Liver (tissue), 8 donors: ENCODE measurements at regions not wholly inside any gene's neighbourhood (a gene's known extent, or its start where the extent isn't known, plus 50 kb on each side); places are given as distances from the start of the nearest gene placed in this dataset.

Experiments used
- DNase-seq: peaks from one replicate; pipeline ENCODE4 v3.0.0-alpha.2; 2017; ENCODE audit warnings: low spot score
- H3K27ac ChIP-seq, 2 donors: one replicate each; pipeline ENCODE4 v1.7.0; 2013; ENCODE audit warnings: inconsistent platforms in 2 of 2, low read length in 2 of 2, control low read depth in 1 of 2, low read depth in 1 of 2, mild to moderate bottlenecking in 1 of 2
- H3K27me3 ChIP-seq, 4 donors: one replicate each; pipeline versions ENCODE4 v1.6.1 to v1.7.0; 2013; ENCODE audit warnings: low read length in 3 of 4, inconsistent platforms in 1 of 4, mild to moderate bottlenecking in 1 of 4, moderate library complexity in 1 of 4; ENCODE audit not compliant: control insufficient read depth in 4 of 4, insufficient read depth in 4 of 4
- H3K36me3 ChIP-seq, 4 donors: one replicate each; pipeline versions ENCODE4 v1.6.1 to v1.7.0; 2013; ENCODE audit warnings: low read length in 3 of 4, mild to moderate bottlenecking in 3 of 4, low read depth in 1 of 4, moderate library complexity in 1 of 4; ENCODE audit not compliant: control insufficient read depth in 4 of 4, insufficient read depth in 3 of 4
- H3K4me1 ChIP-seq, 4 donors: one replicate each; pipeline versions ENCODE4 v1.6.1 to v1.7.0; 2013; ENCODE audit warnings: low read length in 3 of 4, mild to moderate bottlenecking in 3 of 4, moderate library complexity in 1 of 4; ENCODE audit not compliant: control insufficient read depth in 4 of 4, insufficient read depth in 4 of 4
- H3K4me3 ChIP-seq, 3 donors: one replicate each; pipeline versions ENCODE4 v1.6.1 to v1.7.0; 2013; ENCODE audit warnings: low read length in 3 of 3, control low read depth in 1 of 3, low read depth in 1 of 3, mild to moderate bottlenecking in 1 of 3
- H3K9ac ChIP-seq, 2 donors: one replicate each; pipeline ENCODE4 v1.7.0; 2013; ENCODE audit warnings: low read length in 2 of 2, mild to moderate bottlenecking in 2 of 2, moderate library complexity in 2 of 2, control low read depth in 1 of 2, low read depth in 1 of 2
- H3K9me3 ChIP-seq, 4 donors: one replicate each; pipeline versions ENCODE4 v1.6.1 to v1.7.0; 2013; ENCODE audit warnings: low read length in 3 of 4; ENCODE audit not compliant: control insufficient read depth in 4 of 4
- ATF3 ChIP-seq: IDR thresholded peaks from 2 replicates; pipeline ENCODE4 v1.6.1; 2016; ENCODE audit warnings: antibody characterized with exemption
- CTCF ChIP-seq: fragments of 150-350 bp; IDR thresholded peaks from 2 replicates; pipeline ENCODE4 v1.5.1; 2017; ENCODE audit warnings: improper control_type of control experiment, low read depth, low read length; ENCODE audit not compliant: missing input control
- EGR1 ChIP-seq, 2 donors: IDR thresholded peaks; 2 replicates each; pipeline ENCODE4 v1.6.1; 2016 to 2018; ENCODE audit warnings: antibody characterized with exemption in 2 of 2, low read depth in 2 of 2
- FOXA1 ChIP-seq: IDR thresholded peaks from 2 replicates; pipeline ENCODE4 v1.6.1; 2016; ENCODE audit warnings: antibody characterized with exemption
- GABPA ChIP-seq, 2 donors: IDR thresholded peaks in 1 of 2; conservative IDR thresholded peaks in 1 of 2; 2 replicates each; pipeline ENCODE4 v1.6.1; 2016; ENCODE audit warnings: antibody characterized with exemption in 2 of 2, mild to moderate bottlenecking in 1 of 2, moderate library complexity in 1 of 2
- HNF4G ChIP-seq: IDR thresholded peaks from 2 replicates; pipeline ENCODE4 v1.6.1; 2016; ENCODE audit warnings: antibody characterized with exemption
- MAX ChIP-seq: IDR thresholded peaks from 2 replicates; pipeline ENCODE4 v1.6.1; 2016; ENCODE audit warnings: antibody characterized with exemption
- NR2F2 ChIP-seq: IDR thresholded peaks from 2 replicates; pipeline ENCODE4 v1.6.1; 2016; ENCODE audit warnings: antibody characterized with exemption
- RAD21 ChIP-seq, 2 donors: IDR thresholded peaks; 2 replicates each; pipeline ENCODE4 v1.6.1; 2016; ENCODE audit warnings: antibody characterized with exemption in 2 of 2, mild to moderate bottlenecking in 2 of 2
- REST ChIP-seq: IDR thresholded peaks from 2 replicates; pipeline ENCODE4 v1.6.1; 2016; ENCODE audit warnings: antibody characterized with exemption, mild to moderate bottlenecking
- TAF1 ChIP-seq: conservative IDR thresholded peaks from 2 replicates; pipeline ENCODE4 v1.6.1; 2016; ENCODE audit warnings: antibody characterized with exemption, mild to moderate bottlenecking
- YY1 ChIP-seq: IDR thresholded peaks from 2 replicates; pipeline ENCODE4 v1.6.1; 2016; ENCODE audit warnings: antibody characterized with exemption, mild to moderate bottlenecking
- ZBTB33 ChIP-seq: IDR thresholded peaks from 2 replicates; pipeline ENCODE4 v1.6.1; 2016; ENCODE audit warnings: antibody characterized with exemption
- WGBS: extraction: QIAGEN DNeasy Blood & Tissue Kit; methylation state at CpG from one replicate; pipeline ENCODE4 v1.1.7; 2013; 5-methylcytosine and 5-hydroxymethylcytosine counted together
- donor health status: healthy.
- donor health status: healthy.
- donor health status: healthy.
- donor health status: healthy.
- donor health status: healthy.

- H3K4me1 ChIP-seq, result no peaks in the 10 kb centered on the region
- no peak for DNase-seq
- WGBS, result 43% methylated on average over 1 of the region's 1 CpG
Measured at GRCh38 chr1:221459558-221459957, 282.3 kb downstream of the DUSP10 start.

More at GRCh38 chr1:221459558-221459957, 282.3 kb downstream of the DUSP10 start:
- no peak overlapping the region for H3K4me3 ChIP-seq
- H3K9ac ChIP-seq, result no peak overlapping the region
- TF ChIP-seq EGR1 (IDR thresholded peaks at IDR 0.05; ENCODE audit: low read depth in 2 of 2) (no peak), ZBTB33 (no peak), TAF1 (no peak), MAX (no peak), NR2F2 (no peak), GABPA (IDR thresholded peaks at IDR 0.05 in 1 of 2, conservative IDR thresholded peaks at IDR 0.05 in 1 of 2) (no peak), HNF4G (no peak), REST (no peak), FOXA1 (no peak), CTCF (no peak), YY1 (no peak), ATF3 (no peak), RAD21 (IDR thresholded peaks at IDR 0.05) (no peak)
- no peaks in the 10 kb centered on the region for H3K36me3 ChIP-seq
- no peaks in the 10 kb centered on the region for H3K27me3 ChIP-seq
- H3K27ac ChIP-seq, result no peak overlapping the region
- peaks cover 0 to 4% (median under 1%) of the 10 kb centered on the region in 4 donors for H3K9me3 ChIP-seq
